Retina (tissue), 1 donor: ENCODE measurements at regions not wholly inside any gene's neighbourhood (a gene's known extent, or its start where the extent isn't known, plus 50 kb on each side); places are given as distances from the start of the nearest gene placed in this dataset.

Source experiments
- DNase-seq: peaks from one replicate; pipeline ENCODE4 v3.0.0-alpha.2; 2016

GRCh38 chr3:82938821-82939328 lies 1177.4 kb upstream of the GBE1 start:
- DNase-seq, result no peak

DNA sequence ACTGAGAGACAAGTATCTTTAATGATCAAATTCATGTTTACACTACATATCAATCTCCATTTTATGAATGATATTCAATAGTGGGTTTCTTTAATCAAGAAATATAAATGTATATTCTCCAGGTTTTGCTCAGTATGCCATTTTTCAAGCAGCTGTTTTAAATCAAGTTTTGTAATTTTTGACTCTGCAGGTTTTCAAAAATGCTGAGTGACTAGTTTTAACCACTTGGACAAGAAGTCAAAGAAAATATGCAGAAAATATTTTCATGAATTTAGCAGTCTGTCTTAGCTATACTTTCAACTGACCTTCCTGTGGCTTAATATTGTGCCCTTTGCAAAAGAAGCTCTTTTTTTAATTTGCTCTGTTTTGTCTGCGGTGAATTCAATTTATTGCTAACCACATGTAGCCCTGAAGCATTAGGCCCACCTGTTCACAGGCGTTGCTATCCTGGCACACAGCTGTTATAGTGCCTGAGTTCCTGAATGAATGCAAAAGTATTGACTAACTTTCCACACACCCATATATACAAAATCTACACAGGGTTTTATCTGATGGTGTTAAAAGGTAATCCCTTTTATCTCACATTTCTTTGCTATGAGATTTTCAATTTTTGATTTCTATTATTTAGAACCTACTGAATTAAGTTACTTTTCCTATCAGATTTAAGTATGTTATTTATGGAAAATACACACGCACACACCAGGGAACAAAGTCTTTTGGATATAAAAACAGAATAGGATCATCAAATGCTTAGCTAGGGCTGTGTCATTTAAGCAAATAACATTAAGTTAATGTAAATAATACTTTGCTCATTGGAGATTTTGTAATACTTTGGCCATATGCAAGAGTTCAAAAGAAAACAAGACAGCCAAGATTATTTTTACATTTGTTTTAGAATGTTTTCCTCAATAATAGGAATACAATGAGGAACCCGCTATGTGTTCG lies 1166.1 kb upstream of the GBE1 start:
- DNase-seq, result no peak

DNA sequence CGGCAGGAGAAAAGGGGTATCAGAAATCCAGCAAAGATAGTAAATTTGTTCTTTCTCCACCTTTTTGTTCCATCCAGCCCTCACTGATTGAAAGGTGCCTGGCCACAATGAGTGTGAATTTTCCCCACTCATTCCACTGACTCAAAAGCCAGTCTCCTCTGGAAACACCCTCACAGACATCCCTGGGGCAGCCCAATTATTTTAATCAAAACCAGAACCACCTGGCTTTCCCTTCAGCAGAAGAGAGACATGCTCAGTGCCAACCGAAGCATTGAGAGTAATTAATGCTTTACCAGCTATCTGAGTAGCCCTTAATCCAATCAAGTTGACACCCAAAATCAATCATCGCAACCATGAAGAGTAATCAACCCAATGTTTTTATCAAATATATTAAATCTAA lies 1129.6 kb upstream of the GBE1 start:
- no peak for DNase-seq

GRCh38 chr3:82883072-82883471 lies 1121.6 kb upstream of the GBE1 start:
- no peak for DNase-seq

DNA sequence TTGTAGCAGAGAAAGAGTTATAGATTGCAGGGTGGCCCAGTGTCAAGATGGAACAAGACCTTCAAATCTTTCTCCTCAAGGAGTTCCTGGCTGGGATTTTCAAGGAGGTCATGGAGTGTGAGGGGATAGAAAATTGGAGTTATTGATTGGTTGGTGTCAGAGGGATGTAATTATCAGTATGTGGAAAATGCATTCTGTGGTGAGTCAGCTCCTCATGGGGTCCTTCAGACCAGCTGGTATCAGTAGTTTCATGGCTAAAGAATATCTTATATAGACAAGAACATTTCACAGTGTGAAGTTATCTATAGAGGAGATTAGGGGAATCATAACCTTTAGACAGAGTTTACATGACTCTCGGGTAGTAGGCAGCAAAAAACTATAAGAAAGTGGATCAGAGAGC lies 1114.0 kb upstream of the GBE1 start:
- no peak for DNase-seq

GRCh38 chr3:82839871-82840270 lies 1078.4 kb upstream of the GBE1 start:
- no peak for DNase-seq

- no peak for DNase-seq
Observed at GRCh38 chr3:82834098-82834497, 1072.7 kb upstream of the GBE1 start.

DNA sequence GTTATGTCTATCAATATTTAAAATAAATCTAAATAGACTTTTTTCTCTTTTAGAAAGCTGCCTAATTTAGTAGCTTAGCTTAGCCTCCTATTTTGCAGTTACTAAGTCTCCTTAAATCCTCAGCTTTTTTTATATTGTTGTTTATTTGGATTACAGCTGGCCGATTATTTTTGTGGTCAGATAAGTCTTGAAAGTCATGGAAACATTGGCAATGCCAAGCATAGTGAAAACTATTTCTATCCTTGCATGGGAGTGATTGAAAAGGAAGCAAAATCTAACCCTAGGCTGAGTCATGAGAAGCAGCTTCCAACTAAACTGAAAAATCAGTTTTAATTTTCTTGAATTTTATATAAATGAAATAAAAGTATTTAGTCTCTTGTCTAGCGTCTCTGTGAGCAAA lies 1063.0 kb upstream of the GBE1 start:
- DNase-seq, result no peak

DNA sequence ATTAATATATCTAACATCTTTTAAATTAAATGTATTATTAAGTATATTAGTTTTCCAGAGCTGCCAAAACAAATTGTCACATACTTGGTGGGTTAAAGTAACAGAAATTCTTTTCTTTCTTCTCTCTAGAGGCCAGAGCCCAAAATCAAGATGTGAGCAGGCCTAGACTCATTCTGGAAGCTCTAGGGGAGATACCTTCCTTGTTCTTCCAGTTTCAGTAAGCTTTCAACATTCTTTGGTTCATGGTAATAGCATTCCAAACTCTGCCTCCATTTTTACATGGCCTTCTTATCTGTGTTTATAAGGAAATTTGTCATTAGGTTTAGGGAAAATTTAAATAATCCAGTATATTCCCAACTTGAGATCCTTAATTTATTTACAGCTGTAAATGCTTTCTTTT lies 1054.6 kb upstream of the GBE1 start:
- DNase-seq, result no peak

DNA sequence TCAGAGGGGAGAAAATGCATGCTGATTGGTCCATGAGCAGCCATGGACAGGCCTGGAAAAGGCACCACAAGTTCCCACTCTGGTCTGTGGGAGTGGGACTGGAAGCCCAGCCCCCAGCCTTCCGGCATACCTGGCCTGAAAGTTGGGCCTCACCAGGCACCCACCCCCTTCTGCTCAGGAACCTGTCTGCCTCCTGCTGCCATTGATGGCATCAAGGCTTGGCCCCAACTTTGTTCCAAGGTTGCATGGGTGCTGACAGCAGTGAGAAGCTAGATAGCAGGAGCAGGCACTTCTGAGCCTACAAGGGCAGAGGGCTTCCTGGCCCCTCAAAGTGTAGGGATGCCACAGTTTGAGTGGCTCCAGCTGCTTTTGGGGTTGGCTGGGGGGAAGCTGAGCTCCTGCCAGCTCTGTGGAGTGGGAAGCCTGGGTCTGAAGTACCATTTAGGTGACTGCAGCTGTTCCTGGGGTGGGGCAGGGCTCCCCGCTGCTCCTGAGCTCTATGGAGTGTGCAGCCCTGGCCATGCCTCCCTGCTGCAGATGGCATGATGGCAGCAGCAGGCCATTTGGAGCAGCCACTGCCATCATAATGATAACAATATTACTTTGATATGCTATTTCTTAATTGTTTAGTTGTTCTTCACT lies 1054.1 kb upstream of the GBE1 start:
- DNase-seq, result no peak

- DNase-seq, result no peak
Observed at GRCh38 chr3:82814660-82815059, 1053.2 kb upstream of the GBE1 start.

DNA sequence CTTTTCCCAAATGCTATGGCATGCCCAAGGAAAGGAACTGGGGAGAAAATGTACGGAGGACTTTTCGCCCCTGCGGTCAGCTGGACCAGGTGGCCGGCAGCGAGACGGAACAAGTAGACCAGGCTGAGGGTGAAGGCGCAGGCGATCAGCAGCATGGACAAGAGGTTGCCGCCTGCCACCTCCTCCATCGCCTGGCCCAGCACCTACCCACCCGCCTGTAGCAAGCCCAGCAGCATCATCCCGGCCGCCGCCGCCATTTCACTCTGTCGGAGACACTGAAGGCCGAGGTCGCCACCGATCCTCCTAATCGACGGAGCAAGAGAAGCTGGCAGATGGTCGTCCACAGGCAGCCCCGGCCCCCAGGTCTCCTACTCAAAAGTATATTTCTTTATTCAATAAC lies 1046.3 kb upstream of the GBE1 start:
- DNase-seq, result no peak

DNA sequence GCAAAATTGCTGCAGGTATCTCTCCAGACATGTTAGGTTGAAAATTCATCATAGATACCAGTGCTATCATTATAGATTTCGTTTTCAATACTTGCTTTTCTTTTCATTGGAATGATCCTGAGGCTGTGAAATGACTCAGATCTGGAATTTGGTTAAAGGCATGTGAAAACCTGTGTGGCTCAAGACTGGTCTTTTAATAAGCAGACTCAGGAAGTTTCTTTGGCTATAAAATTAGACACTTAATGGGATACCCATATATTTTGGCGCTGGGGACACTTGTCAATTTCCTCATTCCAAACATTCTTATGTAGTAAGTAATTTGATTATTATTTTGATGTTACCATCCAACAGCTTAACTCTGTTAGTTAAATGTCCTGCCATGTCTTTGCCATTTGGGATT lies 1041.1 kb upstream of the GBE1 start:
- no peak for DNase-seq

GRCh38 chr3:82800248-82800647 lies 1038.8 kb upstream of the GBE1 start:
- no peak for DNase-seq

GRCh38 chr3:82796765-82797164 lies 1035.3 kb upstream of the GBE1 start:
- DNase-seq, result no peak

- DNase-seq, result no peak
Observed at GRCh38 chr3:82791241-82791640, 1029.8 kb upstream of the GBE1 start.

DNA sequence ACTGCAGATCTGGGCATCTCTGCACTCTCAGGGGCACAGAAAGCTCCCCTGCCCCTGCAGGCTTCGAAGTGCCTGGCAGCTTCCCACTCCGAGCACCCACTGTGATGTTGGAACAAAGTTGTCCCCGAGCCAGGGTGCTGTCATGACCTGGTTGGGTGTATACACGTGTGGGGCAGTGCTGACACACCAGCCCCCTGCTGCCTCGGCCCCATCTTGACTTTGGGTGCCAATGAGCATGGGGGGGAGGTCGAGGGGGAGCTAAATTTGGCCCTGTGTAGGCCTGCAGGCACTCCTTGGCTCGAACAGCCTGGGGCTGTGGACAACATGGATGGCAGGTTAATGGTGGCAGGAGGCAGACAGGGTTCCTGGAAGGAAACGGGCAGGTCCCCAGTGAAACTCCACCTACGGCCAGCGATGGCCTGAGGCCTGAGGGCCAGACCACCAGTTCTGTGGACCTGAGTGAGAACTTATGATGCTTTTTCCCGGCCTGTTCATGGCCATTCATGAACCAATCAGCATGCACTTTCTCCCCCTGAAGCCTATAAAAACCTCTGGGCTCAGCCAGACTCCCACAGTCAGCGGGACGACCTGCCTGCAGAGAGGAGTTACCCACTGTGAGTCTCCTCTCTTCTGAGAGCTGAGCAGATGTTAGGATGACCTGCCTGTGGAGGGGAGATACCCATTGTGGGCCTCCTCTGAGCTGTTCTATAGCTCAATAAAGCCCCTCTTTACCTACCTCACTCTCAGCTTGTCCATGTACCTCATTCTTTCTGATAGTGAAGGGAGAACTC lies 1029.1 kb upstream of the GBE1 start:
- DNase-seq, result no peak

GRCh38 chr3:82783194-82783593 lies 1021.7 kb upstream of the GBE1 start:
- DNase-seq, result no peak

DNA sequence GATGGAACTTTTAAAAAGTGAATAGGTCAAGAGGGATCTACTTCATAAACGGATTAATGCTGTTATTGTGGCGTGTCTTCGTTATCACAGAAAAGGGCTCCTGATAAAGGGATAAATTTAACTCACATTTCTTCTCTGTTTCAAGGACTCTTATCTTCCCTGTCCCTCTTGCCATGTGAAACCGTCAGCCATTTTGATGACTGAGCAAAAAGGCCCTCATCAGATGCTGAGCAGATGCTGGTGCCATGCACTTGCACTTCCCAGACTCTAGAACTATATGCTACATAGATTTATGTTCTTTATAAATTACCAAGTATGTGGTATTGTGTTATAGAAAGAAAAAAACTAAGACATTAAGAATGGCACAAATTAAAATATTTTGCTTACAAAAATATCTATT lies 1011.8 kb upstream of the GBE1 start:
- DNase-seq, result no peak

DNA sequence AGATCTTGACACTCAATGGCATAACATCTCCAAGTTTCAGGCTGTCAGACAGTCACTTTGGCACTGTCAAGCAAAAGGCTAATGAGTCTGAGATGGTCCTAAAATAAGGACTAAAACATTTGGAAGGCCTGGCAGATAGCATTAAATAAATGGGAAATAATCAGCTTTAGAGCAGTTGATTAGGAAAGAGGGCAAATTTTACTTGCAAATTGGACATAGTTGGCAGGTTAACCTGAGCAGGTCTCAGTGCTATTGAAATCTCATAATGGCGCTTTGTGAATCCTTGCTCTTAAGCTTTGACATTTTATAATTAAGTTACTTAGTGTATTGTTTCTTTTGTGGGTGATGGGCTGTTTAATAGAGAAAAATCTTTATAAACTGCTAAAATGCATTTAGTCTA lies 1003.1 kb upstream of the GBE1 start:
- no peak for DNase-seq

GRCh38 chr3:82761858-82762257 lies 1000.4 kb upstream of the GBE1 start:
- no peak for DNase-seq

GRCh38 chr3:82745544-82745943 lies 984.1 kb upstream of the GBE1 start:
- DNase-seq, result no peak

DNA sequence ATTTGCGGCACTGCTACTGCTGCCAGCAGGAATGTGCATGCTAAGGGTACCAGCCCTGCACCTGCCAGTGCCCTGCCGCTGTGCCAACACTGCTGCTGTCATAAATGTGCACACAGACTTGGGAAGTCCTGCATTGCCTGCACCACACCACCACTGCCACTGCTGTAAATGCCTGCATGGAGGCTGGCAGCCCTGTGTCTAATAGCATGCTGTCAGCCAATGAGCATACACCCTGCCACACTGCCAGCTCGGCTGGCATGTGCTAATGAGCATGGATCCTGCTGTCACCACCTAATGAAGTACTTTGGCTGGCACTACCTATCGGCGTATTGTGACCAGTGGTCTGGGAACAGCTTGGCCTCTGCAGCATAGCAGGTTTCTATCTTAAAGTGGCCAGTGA lies 981.8 kb upstream of the GBE1 start:
- no peak for DNase-seq
